ENCODE measurements at regions not wholly inside any gene's neighbourhood (a gene's known extent, or its start where the extent isn't known, plus 50 kb on each side); places are given as distances from the start of the nearest gene placed in this dataset.

GRCh38 chr3:30465454-30465853 lies 140.9 kb upstream of the TGFBR2 start:
- TF ChIP-seq SMC3 (conservative IDR thresholded peaks at IDR 0.05; ENCODE audit: poor library complexity) = no peak
- no peak for TF ChIP-seq RAD21 (conservative IDR thresholded peaks at IDR 0.05)
- TF ChIP-seq POLR2AphosphoS5 (IDR thresholded peaks at IDR 0.05) = no peak
- no peak for TF ChIP-seq MXI1 (conservative IDR thresholded peaks at IDR 0.05; ENCODE audit: poor library complexity, severe bottlenecking)
- no peak for TF ChIP-seq EZH2 (IDR thresholded peaks at IDR 0.05; ENCODE audit: borderline replicate concordance, insufficient read depth, low read length, poor library complexity, severe bottlenecking)
- no peak for TF ChIP-seq TAF1 (IDR thresholded peaks at IDR 0.05; ENCODE audit: low read depth)
- no peak for TF ChIP-seq REST (IDR thresholded peaks at IDR 0.05; ENCODE audit: borderline replicate concordance)
- TF ChIP-seq, protein P1, sequence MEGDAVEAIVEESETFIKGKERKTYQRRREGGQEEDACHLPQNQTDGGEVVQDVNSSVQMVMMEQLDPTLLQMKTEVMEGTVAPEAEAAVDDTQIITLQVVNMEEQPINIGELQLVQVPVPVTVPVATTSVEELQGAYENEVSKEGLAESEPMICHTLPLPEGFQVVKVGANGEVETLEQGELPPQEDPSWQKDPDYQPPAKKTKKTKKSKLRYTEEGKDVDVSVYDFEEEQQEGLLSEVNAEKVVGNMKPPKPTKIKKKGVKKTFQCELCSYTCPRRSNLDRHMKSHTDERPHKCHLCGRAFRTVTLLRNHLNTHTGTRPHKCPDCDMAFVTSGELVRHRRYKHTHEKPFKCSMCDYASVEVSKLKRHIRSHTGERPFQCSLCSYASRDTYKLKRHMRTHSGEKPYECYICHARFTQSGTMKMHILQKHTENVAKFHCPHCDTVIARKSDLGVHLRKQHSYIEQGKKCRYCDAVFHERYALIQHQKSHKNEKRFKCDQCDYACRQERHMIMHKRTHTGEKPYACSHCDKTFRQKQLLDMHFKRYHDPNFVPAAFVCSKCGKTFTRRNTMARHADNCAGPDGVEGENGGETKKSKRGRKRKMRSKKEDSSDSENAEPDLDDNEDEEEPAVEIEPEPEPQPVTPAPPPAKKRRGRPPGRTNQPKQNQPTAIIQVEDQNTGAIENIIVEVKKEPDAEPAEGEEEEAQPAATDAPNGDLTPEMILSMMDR (IDR thresholded peaks at IDR 0.05; ENCODE audit: poor library complexity, severe bottlenecking) = no peak
- TF ChIP-seq EP300 (conservative IDR thresholded peaks at IDR 0.05; ENCODE audit: poor library complexity, severe bottlenecking) = no peak
- no peak overlapping the region for H2AFZ ChIP-seq (ENCODE audit: low read depth, low read length)
- no peak overlapping the region for H3K9ac ChIP-seq (ENCODE audit: low read length)
- no peaks in the 10 kb centered on the region for H3K36me3 ChIP-seq (ENCODE audit: insufficient read depth, low read length)
- H3F3A ChIP-seq (ENCODE audit: insufficient read depth, low read length, poor library complexity, severe bottlenecking) = no peaks in the 10 kb centered on the region
- H3K79me2 ChIP-seq (replicated peaks; ENCODE audit: insufficient read depth, low read length) = no peaks in the 10 kb centered on the region
- no peaks in the 10 kb centered on the region for H3K9me3 ChIP-seq (ENCODE audit: low read length)
- H3K27me3 ChIP-seq (ENCODE audit: insufficient read depth, low read depth, low read length) = no peaks in the 10 kb centered on the region
- no peaks in the 10 kb centered on the region for H4K20me1 ChIP-seq (ENCODE audit: insufficient read depth)
- H3K27ac ChIP-seq (ENCODE audit: low read length) = no peak overlapping the region
- H3K4me3 ChIP-seq (ENCODE audit: low read length) = no peak overlapping the region
- no peaks in the 10 kb centered on the region for H3K9me2 ChIP-seq (ENCODE audit: insufficient read depth, low read length)
- no peak overlapping the region for H3K4me2 ChIP-seq (ENCODE audit: low read length)

DNA sequence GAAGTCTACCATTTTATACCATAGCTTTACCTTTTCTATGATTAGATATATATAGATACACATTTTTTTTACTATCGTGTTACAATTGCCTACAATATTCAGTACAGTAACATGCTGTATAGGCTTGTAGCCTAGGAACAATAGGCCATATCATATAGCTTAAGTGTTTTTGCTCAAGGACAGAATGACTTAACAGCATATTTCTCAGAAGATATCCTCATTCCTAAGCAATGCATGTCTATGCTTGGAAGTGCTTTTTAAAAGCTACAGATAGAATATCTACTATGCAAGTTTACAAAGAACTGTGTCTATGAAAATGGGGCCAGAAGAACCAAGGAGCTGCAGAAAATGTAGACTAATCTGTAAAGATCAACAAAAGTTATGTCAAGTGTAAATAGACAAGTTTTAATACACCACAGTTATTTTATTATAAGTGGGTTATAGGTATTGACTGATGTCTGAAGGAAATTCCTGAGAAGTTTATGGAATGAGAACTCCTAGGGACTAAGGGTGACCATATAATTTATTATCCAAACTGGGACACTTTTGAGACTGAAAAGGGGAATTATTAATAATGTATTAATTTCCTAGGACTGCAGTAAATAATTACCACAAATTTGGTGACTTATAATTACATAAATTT lies 138.7 kb upstream of the TGFBR2 start:
- H4K20me1 ChIP-seq (ENCODE audit: insufficient read depth) = no peaks in the 10 kb centered on the region
- H3K36me3 ChIP-seq (ENCODE audit: insufficient read depth, low read length) = no peaks in the 10 kb centered on the region
- no peaks in the 10 kb centered on the region for H3K9me2 ChIP-seq (ENCODE audit: insufficient read depth, low read length)
- TF ChIP-seq SMC3 (conservative IDR thresholded peaks at IDR 0.05; ENCODE audit: poor library complexity) (no peak), POLR2AphosphoS5 (IDR thresholded peaks at IDR 0.05) (no peak), EP300 (conservative IDR thresholded peaks at IDR 0.05; ENCODE audit: poor library complexity, severe bottlenecking) (no peak), TAF1 (IDR thresholded peaks at IDR 0.05; ENCODE audit: low read depth) (no peak), RAD21 (conservative IDR thresholded peaks at IDR 0.05) (no peak), REST (IDR thresholded peaks at IDR 0.05; ENCODE audit: borderline replicate concordance) (no peak), MXI1 (conservative IDR thresholded peaks at IDR 0.05; ENCODE audit: poor library complexity, severe bottlenecking) (no peak)
- TF ChIP-seq, protein P1 (IDR thresholded peaks at IDR 0.05; ENCODE audit: poor library complexity, severe bottlenecking) = no peak
- no peaks in the 10 kb centered on the region for H3K27me3 ChIP-seq (ENCODE audit: insufficient read depth, low read depth, low read length)
- H3K4me2 ChIP-seq (ENCODE audit: low read length) = no peak overlapping the region
- H3K79me2 ChIP-seq (replicated peaks; ENCODE audit: insufficient read depth, low read length) = no peaks in the 10 kb centered on the region
- H3K4me3 ChIP-seq (ENCODE audit: low read length) = no peak overlapping the region
- H3K9ac ChIP-seq (ENCODE audit: low read length) = no peak overlapping the region
- H3K27ac ChIP-seq (ENCODE audit: low read length) = no peak overlapping the region
- H3K9me3 ChIP-seq (ENCODE audit: low read length) = no peaks in the 10 kb centered on the region
- H2AFZ ChIP-seq (ENCODE audit: low read depth, low read length) = no peak overlapping the region
- no peaks in the 10 kb centered on the region for H3F3A ChIP-seq (ENCODE audit: insufficient read depth, low read length, poor library complexity, severe bottlenecking)

Data from neural cell (in vitro differentiated cells).